ENCODE measurements at regions not wholly inside any gene's neighbourhood (a gene's known extent, or its start where the extent isn't known, plus 50 kb on each side); places are given as distances from the start of the nearest gene placed in this dataset.

- no peak for DNase-seq
These were observed 188.4 kb upstream of the PFN2 start for GRCh38 chr3:150158943-150159625.

- DNase-seq, result no peak
These were observed 181.9 kb upstream of the PFN2 start for GRCh38 chr3:150152567-150152966.

GRCh38 chr3:150150633-150151032, 179.9 kb upstream of the PFN2 start:
- no peak for DNase-seq

- no peak for DNase-seq
These were observed 179.0 kb upstream of the PFN2 start for GRCh38 chr3:150149651-150150051.

GRCh38 chr3:150148227-150148626, 177.5 kb upstream of the PFN2 start:
- no peak for DNase-seq

GRCh38 chr3:150147776-150148175, 177.1 kb upstream of the PFN2 start:
- DNase-seq, result no peak

GRCh38 chr3:150146991-150147761, 176.5 kb upstream of the PFN2 start:
- peak; percentile 14 for DNase-seq

- no peak for DNase-seq
These were observed 175.0 kb upstream of the PFN2 start for GRCh38 chr3:150145659-150146058.

- DNase-seq, result no peak
These were observed 173.6 kb upstream of the PFN2 start for GRCh38 chr3:150144191-150144708.

GRCh38 chr3:150142936-150143335, 172.2 kb upstream of the PFN2 start:
- DNase-seq, result no peak

- DNase-seq, result no peak
These were observed 171.2 kb upstream of the PFN2 start for GRCh38 chr3:150141790-150142326.

- DNase-seq, result no peak
These were observed 170.1 kb upstream of the PFN2 start for GRCh38 chr3:150140614-150141321.

GRCh38 chr3:150138824-150139223, 168.1 kb upstream of the PFN2 start:
- no peak for DNase-seq

- no peak for DNase-seq
These were observed 165.5 kb upstream of the PFN2 start for GRCh38 chr3:150136242-150136641.

GRCh38 chr3:150135287-150135721, 164.6 kb upstream of the PFN2 start:
- DNase-seq, result no peak

- DNase-seq, result no peak
These were observed 162.6 kb upstream of the PFN2 start for GRCh38 chr3:150133293-150133692.

GRCh38 chr3:150132101-150132749, 161.5 kb upstream of the PFN2 start:
- DNase-seq, result no peak

GRCh38 chr3:150131663-150132062, 161.0 kb upstream of the PFN2 start:
- DNase-seq, result no peak

GRCh38 chr3:150130404-150131100, 159.9 kb upstream of the PFN2 start:
- DNase-seq, result no peak

GRCh38 chr3:150129166-150129565, 158.5 kb upstream of the PFN2 start:
- no peak for DNase-seq

GRCh38 chr3:150128126-150128525, 157.4 kb upstream of the PFN2 start:
- DNase-seq, result no peak

GRCh38 chr3:150127011-150127490, 156.4 kb upstream of the PFN2 start:
- no peak for DNase-seq
